Stromal cell of bone marrow (primary cell): ENCODE measurements at regions not wholly inside any gene's neighbourhood (a gene's known extent, or its start where the extent isn't known, plus 50 kb on each side); places are given as distances from the start of the nearest gene placed in this dataset.

Experiments used
- DNase-seq: peaks from one replicate; pipeline ENCODE4 v3.0.0-alpha.2; 2012; ENCODE audit warnings: low read depth

GRCh38 chr4:24057915-24058559 is 168.2 kb upstream of the PPARGC1A start:
- no peak for DNase-seq

GRCh38 chr4:24056289-24056688 is 166.4 kb upstream of the PPARGC1A start:
- no peak for DNase-seq

GRCh38 chr4:24055623-24056022 is 165.8 kb upstream of the PPARGC1A start:
- DNase-seq: no peak

- no peak for DNase-seq
These were observed 165.1 kb upstream of the PPARGC1A start for GRCh38 chr4:24054910-24055309.

GRCh38 chr4:24053934-24054333 is 164.1 kb upstream of the PPARGC1A start:
- DNase-seq: no peak

GRCh38 chr4:24044610-24045589 is 155.1 kb upstream of the PPARGC1A start:
- DNase-seq: no peak

- peak; percentile 64 for DNase-seq
These were observed 152.2 kb upstream of the PPARGC1A start for GRCh38 chr4:24042094-24042493.

- DNase-seq: no peak
These were observed 151.0 kb upstream of the PPARGC1A start for GRCh38 chr4:24040811-24041210.

- no peak for DNase-seq
These were observed 143.8 kb upstream of the PPARGC1A start for GRCh38 chr4:24033626-24034025.

- peak; percentile 8 for DNase-seq
These were observed 142.6 kb upstream of the PPARGC1A start for GRCh38 chr4:24032371-24032989.

- DNase-seq: no peak
These were observed 136.7 kb upstream of the PPARGC1A start for GRCh38 chr4:24026596-24026995.

GRCh38 chr4:24024605-24025004 is 134.8 kb upstream of the PPARGC1A start:
- DNase-seq: no peak

- DNase-seq: no peak
These were observed 134.3 kb upstream of the PPARGC1A start for GRCh38 chr4:24024157-24024556.

GRCh38 chr4:24015782-24016181 is 125.9 kb upstream of the PPARGC1A start:
- no peak for DNase-seq

GRCh38 chr4:24013668-24014422 is 124.0 kb upstream of the PPARGC1A start:
- DNase-seq: no peak

GRCh38 chr4:24010994-24011393 is 121.1 kb upstream of the PPARGC1A start:
- no peak for DNase-seq

GRCh38 chr4:24010573-24010972 is 120.7 kb upstream of the PPARGC1A start:
- DNase-seq: no peak

- no peak for DNase-seq
These were observed 118.0 kb upstream of the PPARGC1A start for GRCh38 chr4:24007860-24008261.

- no peak for DNase-seq
These were observed 116.4 kb upstream of the PPARGC1A start for GRCh38 chr4:24006269-24006668.

- no peak for DNase-seq
These were observed 114.1 kb upstream of the PPARGC1A start for GRCh38 chr4:24003926-24004325.

GRCh38 chr4:24003496-24003895 is 113.6 kb upstream of the PPARGC1A start:
- no peak for DNase-seq

- no peak for DNase-seq
These were observed 112.6 kb upstream of the PPARGC1A start for GRCh38 chr4:24002330-24002966.
